HG02623 (cell line): ENCODE measurements at regions not wholly inside any gene's neighbourhood (a gene's known extent, or its start where the extent isn't known, plus 50 kb on each side); places are given as distances from the start of the nearest gene placed in this dataset.

Experiments used
- ATAC-seq: cut with Tn5 transposase; IDR thresholded peaks from one replicate; pipeline ENCODE4 v1.9.1; 2021; ENCODE audit warnings: moderate library complexity; ENCODE audit not compliant: unreplicated experiment

- ATAC-seq = peak; percentile 80
Measured at GRCh38 chr3:18740631-18741583, 315.8 kb upstream of the SATB1 start.

GRCh38 chr3:18739099-18739433, 313.9 kb upstream of the SATB1 start:
- no peak for ATAC-seq

- ATAC-seq = no peak
Measured at GRCh38 chr3:18738393-18739098, 313.4 kb upstream of the SATB1 start.

- no peak for ATAC-seq
Measured at GRCh38 chr3:18735005-18735404, 309.9 kb upstream of the SATB1 start.

GRCh38 chr3:18734309-18734708, 309.2 kb upstream of the SATB1 start:
- no peak for ATAC-seq

- no peak for ATAC-seq
Measured at GRCh38 chr3:18732474-18732873, 307.3 kb upstream of the SATB1 start.

- no peak for ATAC-seq
Measured at GRCh38 chr3:18730491-18730890, 305.4 kb upstream of the SATB1 start.

- no peak for ATAC-seq
Measured at GRCh38 chr3:18729671-18730070, 304.5 kb upstream of the SATB1 start.

- no peak for ATAC-seq
Measured at GRCh38 chr3:18725668-18726407, 300.7 kb upstream of the SATB1 start.

GRCh38 chr3:18724456-18724855, 299.3 kb upstream of the SATB1 start:
- ATAC-seq = no peak

- ATAC-seq = no peak
Measured at GRCh38 chr3:18723206-18723810, 298.2 kb upstream of the SATB1 start.

- ATAC-seq = no peak
Measured at GRCh38 chr3:18720543-18720942, 295.4 kb upstream of the SATB1 start.

- ATAC-seq = no peak
Measured at GRCh38 chr3:18717598-18717997, 292.5 kb upstream of the SATB1 start.

GRCh38 chr3:18716821-18717220, 291.7 kb upstream of the SATB1 start:
- no peak for ATAC-seq

- ATAC-seq = no peak
Measured at GRCh38 chr3:18716101-18716500, 291.0 kb upstream of the SATB1 start.

GRCh38 chr3:18715208-18715607, 290.1 kb upstream of the SATB1 start:
- ATAC-seq = no peak

- no peak for ATAC-seq
Measured at GRCh38 chr3:18713577-18713951, 288.4 kb upstream of the SATB1 start.

GRCh38 chr3:18712713-18713576, 287.8 kb upstream of the SATB1 start:
- no peak for ATAC-seq

GRCh38 chr3:18704326-18704725, 279.2 kb upstream of the SATB1 start:
- ATAC-seq = no peak

- no peak for ATAC-seq
Measured at GRCh38 chr3:18703798-18704197, 278.7 kb upstream of the SATB1 start.
